Glutamatergic neuron (in vitro differentiated cells): ENCODE measurements at regions not wholly inside any gene's neighbourhood (a gene's known extent, or its start where the extent isn't known, plus 50 kb on each side); places are given as distances from the start of the nearest gene placed in this dataset.

Source experiments
- DNase-seq: peaks from one replicate; pipeline ENCODE4 v3.0.0; 2022
- H3K27ac Mint-ChIP-seq: one replicate; pipeline ENCODE4 v1.8.0; 2020; ENCODE audit warnings: mild to moderate bottlenecking, mixed read lengths, inconsistent platforms; ENCODE audit not compliant: unreplicated experiment
- H3K27me3 Mint-ChIP-seq: one replicate; pipeline ENCODE4 v1.8.0; 2020; ENCODE audit warnings: mild to moderate bottlenecking, moderate library complexity, mixed read lengths, inconsistent platforms; ENCODE audit not compliant: unreplicated experiment
- H3K36me3 Mint-ChIP-seq: one replicate; pipeline ENCODE4 v1.8.0; 2020; ENCODE audit warnings: mild to moderate bottlenecking, mixed read lengths, inconsistent platforms; ENCODE audit not compliant: unreplicated experiment
- H3K4me1 Mint-ChIP-seq: one replicate; pipeline ENCODE4 v1.8.0; 2020; ENCODE audit warnings: mild to moderate bottlenecking, low read depth, mixed read lengths, inconsistent platforms; ENCODE audit not compliant: unreplicated experiment
- H3K4me3 Mint-ChIP-seq: one replicate; pipeline ENCODE4 v1.8.0; 2020; ENCODE audit warnings: mild to moderate bottlenecking, mixed read lengths, inconsistent platforms; ENCODE audit not compliant: unreplicated experiment
- H3K9me3 Mint-ChIP-seq: one replicate; pipeline ENCODE4 v1.8.0; 2020; ENCODE audit warnings: mild to moderate bottlenecking, moderate library complexity, mixed read lengths, inconsistent platforms; ENCODE audit not compliant: unreplicated experiment
- TF ChIP-seq, protein P1 (sequence below): fragments of 200-600 bp; sonication (generic); IDR thresholded peaks from one replicate; pipeline ENCODE4 v1.5.0; 2021; ENCODE audit not compliant: partially characterized antibody, unreplicated experiment

DNA sequence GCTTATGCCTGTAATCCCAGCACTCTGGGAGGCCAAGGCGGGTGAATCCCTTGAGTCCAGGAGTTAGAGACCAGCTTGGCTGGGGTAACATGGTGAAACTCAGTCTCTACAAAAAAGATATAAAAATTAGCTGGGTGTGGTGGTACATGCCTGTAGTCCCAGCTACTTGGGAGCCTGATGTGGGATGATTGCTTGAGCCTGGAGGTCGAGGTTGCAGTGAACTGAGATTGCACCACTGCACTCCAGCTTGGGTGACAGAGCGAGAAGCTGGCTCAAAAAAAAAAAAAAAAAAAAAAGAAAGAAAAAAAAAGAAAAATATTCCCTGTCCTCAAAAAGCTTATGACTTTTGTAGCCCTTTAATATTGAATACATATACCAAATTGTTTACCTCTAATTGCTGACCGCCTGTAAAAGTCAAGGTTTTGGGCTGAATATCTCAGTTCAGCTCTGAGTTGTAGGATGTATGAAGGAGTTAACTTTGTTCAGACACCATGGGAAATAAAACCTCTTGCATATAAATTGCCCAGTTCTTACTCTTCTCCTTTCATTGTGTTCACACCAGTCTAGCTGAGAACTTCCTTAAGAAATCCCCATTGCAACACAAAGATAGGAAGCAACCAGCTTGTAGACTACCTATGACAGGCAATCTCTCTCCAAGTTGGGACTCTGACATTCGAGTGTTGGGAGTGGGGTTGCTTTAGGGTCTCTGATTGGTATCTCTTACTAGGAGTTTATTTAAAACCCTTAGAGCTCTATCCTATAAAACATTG lies 97.6 kb upstream of the RASGRP1 start:
- no peaks in the 10 kb centered on the region for H3K36me3 Mint-ChIP-seq
- DNase-seq: no peak
- peaks cover 3% of the 10 kb centered on the region for H3K27me3 Mint-ChIP-seq
- H3K9me3 Mint-ChIP-seq: no peaks in the 10 kb centered on the region
- H3K4me1 Mint-ChIP-seq: no peaks in the 10 kb centered on the region
- no peak overlapping the region for H3K27ac Mint-ChIP-seq
- TF ChIP-seq, protein P1, sequence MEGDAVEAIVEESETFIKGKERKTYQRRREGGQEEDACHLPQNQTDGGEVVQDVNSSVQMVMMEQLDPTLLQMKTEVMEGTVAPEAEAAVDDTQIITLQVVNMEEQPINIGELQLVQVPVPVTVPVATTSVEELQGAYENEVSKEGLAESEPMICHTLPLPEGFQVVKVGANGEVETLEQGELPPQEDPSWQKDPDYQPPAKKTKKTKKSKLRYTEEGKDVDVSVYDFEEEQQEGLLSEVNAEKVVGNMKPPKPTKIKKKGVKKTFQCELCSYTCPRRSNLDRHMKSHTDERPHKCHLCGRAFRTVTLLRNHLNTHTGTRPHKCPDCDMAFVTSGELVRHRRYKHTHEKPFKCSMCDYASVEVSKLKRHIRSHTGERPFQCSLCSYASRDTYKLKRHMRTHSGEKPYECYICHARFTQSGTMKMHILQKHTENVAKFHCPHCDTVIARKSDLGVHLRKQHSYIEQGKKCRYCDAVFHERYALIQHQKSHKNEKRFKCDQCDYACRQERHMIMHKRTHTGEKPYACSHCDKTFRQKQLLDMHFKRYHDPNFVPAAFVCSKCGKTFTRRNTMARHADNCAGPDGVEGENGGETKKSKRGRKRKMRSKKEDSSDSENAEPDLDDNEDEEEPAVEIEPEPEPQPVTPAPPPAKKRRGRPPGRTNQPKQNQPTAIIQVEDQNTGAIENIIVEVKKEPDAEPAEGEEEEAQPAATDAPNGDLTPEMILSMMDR: no peak
- no peak overlapping the region for H3K4me3 Mint-ChIP-seq

DNA sequence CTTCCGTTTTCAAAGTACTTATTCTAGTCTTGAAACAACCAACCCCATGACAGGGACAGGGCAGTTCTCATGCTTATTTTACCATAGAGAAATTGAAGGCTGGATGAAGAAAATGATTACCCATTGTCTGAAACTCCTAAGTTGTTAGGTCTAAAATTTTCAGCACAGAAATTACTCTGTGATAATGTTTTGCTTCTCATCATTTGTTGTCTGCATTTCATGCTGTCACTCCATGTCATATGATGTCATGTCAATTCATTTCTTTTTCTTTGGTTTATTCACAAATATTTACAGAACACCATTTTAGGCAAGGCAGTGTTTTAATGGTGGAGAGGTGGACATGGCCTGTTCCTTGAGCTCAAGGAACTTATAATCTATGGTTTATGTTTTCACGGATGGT lies 98.2 kb upstream of the RASGRP1 start:
- H3K36me3 Mint-ChIP-seq: no peaks in the 10 kb centered on the region
- H3K4me3 Mint-ChIP-seq: no peak overlapping the region
- H3K27ac Mint-ChIP-seq: no peak overlapping the region
- H3K27me3 Mint-ChIP-seq: peaks cover 3% of the 10 kb centered on the region
- TF ChIP-seq, protein P1: no peak
- DNase-seq: no peak
- H3K9me3 Mint-ChIP-seq: no peaks in the 10 kb centered on the region
- H3K4me1 Mint-ChIP-seq: no peaks in the 10 kb centered on the region

DNA sequence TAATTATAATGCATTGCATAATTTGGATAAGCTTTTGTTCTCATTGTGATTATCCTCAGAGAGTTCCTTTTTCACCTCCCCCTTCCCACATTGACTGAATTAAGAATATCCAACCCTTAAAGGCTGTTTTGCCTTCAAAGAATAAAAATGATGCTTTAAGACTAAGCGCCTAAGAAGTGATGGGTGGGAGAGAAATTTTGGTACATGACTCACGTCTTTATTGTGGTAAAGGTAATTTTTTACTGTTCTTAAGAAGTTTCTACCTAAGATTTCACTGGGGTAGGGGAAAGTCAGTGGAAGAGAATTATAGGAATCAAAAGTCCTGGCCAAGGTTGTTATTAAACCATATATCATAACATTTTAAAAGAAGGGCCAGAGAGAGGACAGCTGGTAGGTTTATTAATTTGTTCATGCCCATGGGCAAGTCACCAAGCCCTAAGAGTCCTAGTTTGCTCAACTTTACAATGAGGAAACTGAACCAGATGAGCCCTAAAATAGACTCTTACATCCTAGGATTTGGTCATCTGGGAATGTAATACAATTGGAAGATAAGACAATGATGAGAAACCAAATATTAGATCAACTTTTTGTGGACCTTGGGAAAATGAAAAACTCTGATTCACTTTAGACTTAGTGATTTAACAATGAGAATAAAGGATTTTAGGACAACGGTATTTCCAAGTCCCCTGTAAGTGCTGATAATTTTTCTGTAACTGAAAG lies 101.1 kb upstream of the RASGRP1 start:
- no peak overlapping the region for H3K27ac Mint-ChIP-seq
- DNase-seq: no peak
- H3K36me3 Mint-ChIP-seq: no peaks in the 10 kb centered on the region
- no peaks in the 10 kb centered on the region for H3K9me3 Mint-ChIP-seq
- H3K4me3 Mint-ChIP-seq: no peak overlapping the region
- TF ChIP-seq, protein P1: no peak
- H3K4me1 Mint-ChIP-seq: no peaks in the 10 kb centered on the region
- no peaks in the 10 kb centered on the region for H3K27me3 Mint-ChIP-seq

DNA sequence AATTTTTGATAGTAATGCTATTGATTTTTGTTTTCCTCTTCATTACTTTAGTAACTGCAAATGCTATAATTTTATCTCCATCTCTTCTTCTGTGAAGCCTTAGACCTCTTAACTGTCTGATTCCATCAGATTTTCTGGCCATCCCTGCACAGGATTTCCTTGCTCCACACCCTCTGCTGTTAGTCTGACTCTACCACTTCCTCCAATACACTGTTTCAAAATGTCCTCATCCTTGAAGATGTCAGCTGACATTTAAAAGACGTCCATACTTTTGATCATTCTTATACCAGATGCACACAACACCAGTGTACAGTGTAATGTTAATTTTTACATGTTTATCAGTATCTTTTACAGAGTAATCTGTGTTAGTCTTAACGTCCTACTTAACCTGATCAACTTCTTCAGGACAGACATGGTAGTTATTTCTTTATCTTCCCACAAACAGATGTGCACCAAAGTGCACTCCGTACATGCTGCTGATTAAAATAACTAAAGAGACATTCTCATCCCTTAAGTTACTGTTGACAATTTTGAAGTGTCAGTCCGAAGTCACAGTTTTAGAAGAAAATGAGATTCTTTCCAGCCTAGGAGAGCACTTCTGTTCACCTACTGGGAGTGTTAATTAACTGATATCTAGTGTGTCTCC lies 102.4 kb upstream of the RASGRP1 start:
- Mint-ChIP-seq H3K4me1 (no peaks in the 10 kb centered on the region), H3K27ac (no peak overlapping the region), H3K36me3 (no peaks in the 10 kb centered on the region), H3K9me3 (no peaks in the 10 kb centered on the region), H3K4me3 (no peak overlapping the region), H3K27me3 (no peaks in the 10 kb centered on the region)
- TF ChIP-seq, protein P1: no peak
- DNase-seq: no peak
